ENCODE measurements at regions not wholly inside any gene's neighbourhood (a gene's known extent, or its start where the extent isn't known, plus 50 kb on each side); places are given as distances from the start of the nearest gene placed in this dataset.

GRCh38 chr2:6760132-6760531, 105.6 kb downstream of the CMPK2 start:
- no peak overlapping the region for H3K27ac ChIP-seq

GRCh38 chr2:6764968-6765723, 100.6 kb downstream of the CMPK2 start:
- no peak overlapping the region for H3K27ac ChIP-seq
- TF ChIP-seq ZFX (IDR thresholded peaks at IDR 0.05; ENCODE audit: borderline replicate concordance), result no peak
- no peak for TF ChIP-seq CTCF (IDR thresholded peaks at IDR 0.05)

More at GRCh38 chr2:6760132-6760531, 105.6 kb downstream of the CMPK2 start:
- TF ChIP-seq ZFX (IDR thresholded peaks at IDR 0.05; ENCODE audit: borderline replicate concordance) (no peak), CTCF (IDR thresholded peaks at IDR 0.05) (no peak)

- H3K27ac ChIP-seq, result no peak overlapping the region
- no peak for TF ChIP-seq ZFX (IDR thresholded peaks at IDR 0.05; ENCODE audit: borderline replicate concordance)
- TF ChIP-seq CTCF (IDR thresholded peaks at IDR 0.05), result no peak
Observed at GRCh38 chr2:6769346-6769745, 96.4 kb downstream of the CMPK2 start.

GRCh38 chr2:6770006-6770405, 95.7 kb downstream of the CMPK2 start:
- H3K27ac ChIP-seq, result no peak overlapping the region
- TF ChIP-seq CTCF (IDR thresholded peaks at IDR 0.05) (no peak), ZFX (IDR thresholded peaks at IDR 0.05; ENCODE audit: borderline replicate concordance) (no peak)

GRCh38 chr2:6771634-6772611, 93.8 kb downstream of the CMPK2 start:
- TF ChIP-seq CTCF (IDR thresholded peaks at IDR 0.05) (no peak), ZFX (IDR thresholded peaks at IDR 0.05; ENCODE audit: borderline replicate concordance) (no peak)
- H3K27ac ChIP-seq, result no peak overlapping the region

GRCh38 chr2:6773007-6773693, 92.6 kb downstream of the CMPK2 start:
- no peak overlapping the region for H3K27ac ChIP-seq
- TF ChIP-seq CTCF (IDR thresholded peaks at IDR 0.05) (peak; percentile 92), ZFX (IDR thresholded peaks at IDR 0.05; ENCODE audit: borderline replicate concordance) (no peak)

Data from 22Rv1 (cell line).